Skin of body (tissue), 1 donor: ENCODE measurements at regions not wholly inside any gene's neighbourhood (a gene's known extent, or its start where the extent isn't known, plus 50 kb on each side); places are given as distances from the start of the nearest gene placed in this dataset.
"Not testable (repeated sequence)": the region's sequence is repeated elsewhere in the genome, so short reads cannot be mapped to it uniquely, and the experiment has no call there.

Experiments used
- DNase-seq: peaks from one replicate; lab custom pipeline; 2025; lab: John Stamatoyannopoulos, UW

- DNase-seq = no peak
Observed at GRCh38 chr1:38508232-38508631, 351.3 kb downstream of the RRAGC start.

GRCh38 chr1:38507563-38507962 lies 352.0 kb downstream of the RRAGC start:
- DNase-seq = no peak

GRCh38 chr1:38505944-38506343 lies 353.6 kb downstream of the RRAGC start:
- DNase-seq = no peak

GRCh38 chr1:38502758-38503157 lies 356.8 kb downstream of the RRAGC start:
- no peak for DNase-seq

GRCh38 chr1:38500891-38501290 lies 358.7 kb downstream of the RRAGC start:
- no peak for DNase-seq

- DNase-seq = no peak
Observed at GRCh38 chr1:38500352-38500751, 359.2 kb downstream of the RRAGC start.

- no peak for DNase-seq
Observed at GRCh38 chr1:38498686-38499085, 360.9 kb downstream of the RRAGC start.

GRCh38 chr1:38497921-38498656 lies 361.5 kb downstream of the RRAGC start:
- no peak for DNase-seq

- not testable (repeated sequence) for DNase-seq
Observed at GRCh38 chr1:38493306-38493705, 366.3 kb downstream of the RRAGC start.

- DNase-seq = no peak
Observed at GRCh38 chr1:38489844-38490270, 369.7 kb downstream of the RRAGC start.

GRCh38 chr1:38488162-38488898 lies 371.2 kb downstream of the RRAGC start:
- DNase-seq = no peak

- no peak for DNase-seq
Observed at GRCh38 chr1:38487396-38487795, 372.2 kb downstream of the RRAGC start.

- no peak for DNase-seq
Observed at GRCh38 chr1:38486085-38486484, 373.5 kb downstream of the RRAGC start.

- no peak for DNase-seq
Observed at GRCh38 chr1:38481871-38482826, 377.4 kb downstream of the RRAGC start.

- not testable (repeated sequence) for DNase-seq
Observed at GRCh38 chr1:38479662-38480061, 379.9 kb downstream of the RRAGC start.

- DNase-seq = no peak
Observed at GRCh38 chr1:38477811-38478210, 381.8 kb downstream of the RRAGC start.

GRCh38 chr1:38476850-38477178 lies 382.8 kb downstream of the RRAGC start:
- DNase-seq = no peak

GRCh38 chr1:38476111-38476849 lies 383.3 kb downstream of the RRAGC start:
- DNase-seq = no peak

- no peak for DNase-seq
Observed at GRCh38 chr1:38475624-38476005, 384.0 kb downstream of the RRAGC start.

- no peak for DNase-seq
Observed at GRCh38 chr1:38474738-38475623, 384.6 kb downstream of the RRAGC start.
